WI38 (cell line): ENCODE measurements at regions not wholly inside any gene's neighbourhood (a gene's known extent, or its start where the extent isn't known, plus 50 kb on each side); places are given as distances from the start of the nearest gene placed in this dataset.

ENCODE experiments used
- H3K4me3 ChIP-seq: 2 replicates; pipeline ENCODE4 v1.5.1; 2011; ENCODE audit warnings: low read depth, mild to moderate bottlenecking, control low read depth, low read length
- CTCF ChIP-seq: IDR thresholded peaks from 2 replicates; pipeline ENCODE4 v1.5.1; 2012; ENCODE audit warnings: low read depth, mild to moderate bottlenecking, control low read depth, low read length

GRCh38 chr6:1538810-1539478 lies 70.8 kb upstream of the FOXC1 start:
- H3K4me3 ChIP-seq: no peak overlapping the region
- no peak for TF ChIP-seq CTCF

GRCh38 chr6:1540864-1541521 lies 68.7 kb upstream of the FOXC1 start:
- no peak for TF ChIP-seq CTCF
- no peak overlapping the region for H3K4me3 ChIP-seq

- TF ChIP-seq CTCF: no peak
These were observed 67.4 kb upstream of the FOXC1 start for GRCh38 chr6:1542335-1542734.

GRCh38 chr6:1542764-1543163 lies 67.0 kb upstream of the FOXC1 start:
- no peak overlapping the region for H3K4me3 ChIP-seq
- TF ChIP-seq CTCF: no peak

More at GRCh38 chr6:1542335-1542734, 67.4 kb upstream of the FOXC1 start:
- no peak overlapping the region for H3K4me3 ChIP-seq

DNA sequence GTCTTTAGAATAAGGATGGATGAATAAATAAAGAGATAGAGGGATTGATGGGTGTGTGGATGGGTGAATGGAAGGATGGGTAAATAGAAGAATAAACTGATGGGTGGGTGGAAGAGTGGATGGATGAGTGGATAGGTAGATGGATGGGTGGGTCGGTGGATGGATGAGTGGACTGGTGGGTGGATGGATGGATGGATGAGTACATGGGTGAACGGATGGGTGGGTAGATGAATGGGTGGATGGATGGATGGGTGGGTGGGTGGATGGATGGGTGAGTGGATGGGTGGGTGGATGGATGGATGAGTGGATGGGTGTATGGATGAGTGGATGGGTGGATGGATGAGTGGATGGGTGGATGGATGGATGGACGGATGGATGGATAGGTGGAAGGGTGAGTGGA lies 65.7 kb upstream of the FOXC1 start:
- TF ChIP-seq CTCF: no peak
- no peak overlapping the region for H3K4me3 ChIP-seq

DNA sequence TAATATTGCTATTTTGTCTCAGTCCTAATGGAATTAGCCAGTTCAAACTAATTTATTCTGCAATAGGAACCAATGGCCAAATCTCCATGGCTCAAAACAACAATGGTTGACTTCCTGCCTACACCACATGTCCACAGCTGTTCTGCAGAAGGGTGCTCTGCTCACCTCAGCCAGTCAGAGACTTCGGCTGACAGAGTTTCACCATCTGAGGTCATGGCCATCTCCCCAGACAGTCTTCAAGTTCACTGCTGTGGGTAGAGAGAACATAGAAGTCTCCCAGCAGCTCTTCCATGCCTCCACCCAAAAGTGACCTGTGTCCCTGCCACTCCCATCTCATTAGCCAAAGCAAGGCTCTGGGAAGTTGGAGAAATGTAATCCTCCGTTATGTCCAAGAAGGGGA lies 65.1 kb upstream of the FOXC1 start:
- TF ChIP-seq CTCF: no peak
- no peak overlapping the region for H3K4me3 ChIP-seq

GRCh38 chr6:1545654-1546053 lies 64.1 kb upstream of the FOXC1 start:
- TF ChIP-seq CTCF: no peak
- no peak overlapping the region for H3K4me3 ChIP-seq
